GM21528 (cell line): ENCODE measurements at regions not wholly inside any gene's neighbourhood (a gene's known extent, or its start where the extent isn't known, plus 50 kb on each side); places are given as distances from the start of the nearest gene placed in this dataset.

Experiments
- ATAC-seq: cut with Tn5 transposase; IDR thresholded peaks from one replicate; pipeline ENCODE4 v1.9.1; 2021; ENCODE audit warnings: mild to moderate bottlenecking, moderate library complexity; ENCODE audit not compliant: unreplicated experiment, low FRiP score

DNA sequence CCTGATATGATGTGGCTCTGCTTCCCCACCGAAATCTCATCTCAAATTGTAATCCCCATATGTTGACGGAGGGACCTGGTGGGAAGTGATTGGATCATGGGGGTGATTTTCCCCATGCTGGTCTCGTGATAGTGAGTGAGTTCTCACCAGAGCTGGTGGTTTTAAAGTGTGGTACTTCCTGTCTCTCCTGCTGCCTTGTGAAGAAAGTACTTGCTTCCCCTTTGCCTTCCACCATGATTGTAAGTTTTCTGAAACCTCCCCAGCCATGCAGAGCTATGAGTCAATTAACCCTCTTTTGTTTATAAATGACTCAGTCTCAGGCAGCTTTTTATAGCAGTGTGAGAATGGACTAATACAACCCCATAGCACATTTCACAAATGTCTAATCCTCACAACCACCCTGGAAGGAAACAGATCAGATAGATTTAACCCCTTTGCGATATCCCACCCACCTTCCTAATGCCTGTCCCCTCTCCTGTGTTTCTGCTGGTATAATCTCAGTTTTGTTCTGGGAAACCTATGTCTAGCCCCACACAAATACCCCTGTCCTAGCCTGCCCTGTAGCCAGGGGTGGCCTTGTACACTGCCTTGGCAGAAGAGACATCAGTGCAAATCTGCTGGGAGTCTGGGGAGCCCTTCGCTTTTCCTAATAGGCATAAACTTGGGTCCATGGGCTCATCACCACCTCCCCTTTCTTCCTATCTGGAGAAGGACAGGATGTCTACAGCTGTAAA, 157.0 kb upstream of the RAI14 start:
- ATAC-seq: peak; percentile 96

- no peak for ATAC-seq
Observed at GRCh38 chr5:34500236-34500847, 155.8 kb upstream of the RAI14 start.

DNA sequence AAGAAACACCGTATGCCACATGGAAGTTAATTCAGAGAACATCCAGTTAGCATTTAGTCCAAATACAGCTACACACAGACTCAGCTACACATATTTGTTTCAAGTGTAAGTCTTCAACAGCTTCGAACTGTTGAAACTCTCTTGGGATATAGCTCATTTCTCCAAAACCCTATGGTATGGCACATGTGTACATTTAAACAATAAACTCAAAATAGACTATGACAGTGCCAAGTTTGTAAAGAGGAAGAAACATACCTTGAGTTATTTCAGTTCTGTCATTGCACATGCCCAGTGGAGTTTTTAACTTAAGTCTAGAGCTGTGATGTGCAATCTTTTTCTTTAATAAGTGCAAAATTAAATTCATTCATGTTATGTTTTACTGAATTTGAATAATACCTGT, 155.1 kb upstream of the RAI14 start:
- no peak for ATAC-seq

- ATAC-seq: no peak
Observed at GRCh38 chr5:34501840-34502239, 154.3 kb upstream of the RAI14 start.

- no peak for ATAC-seq
Observed at GRCh38 chr5:34502581-34502980, 153.5 kb upstream of the RAI14 start.

GRCh38 chr5:34503379-34504253, 152.5 kb upstream of the RAI14 start:
- no peak for ATAC-seq

DNA sequence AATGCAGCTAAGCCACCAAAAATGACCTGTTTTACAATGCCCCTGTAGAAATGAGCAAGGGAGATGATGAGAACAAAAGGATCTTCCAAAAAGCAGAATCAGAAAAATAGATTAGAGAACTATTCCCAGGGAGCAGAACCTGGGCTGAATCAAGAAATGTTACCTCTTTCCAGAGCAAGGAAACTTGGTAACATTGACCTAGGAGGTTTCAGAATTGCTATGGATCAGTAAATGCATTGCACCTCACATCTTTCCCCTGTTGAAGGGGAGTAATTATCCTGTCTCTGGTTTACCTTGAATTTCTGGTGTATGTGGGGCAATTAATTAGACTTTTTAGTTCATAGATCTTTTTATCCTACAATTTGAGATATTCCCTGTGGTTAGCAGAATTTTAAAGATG, 151.2 kb upstream of the RAI14 start:
- ATAC-seq: no peak

DNA sequence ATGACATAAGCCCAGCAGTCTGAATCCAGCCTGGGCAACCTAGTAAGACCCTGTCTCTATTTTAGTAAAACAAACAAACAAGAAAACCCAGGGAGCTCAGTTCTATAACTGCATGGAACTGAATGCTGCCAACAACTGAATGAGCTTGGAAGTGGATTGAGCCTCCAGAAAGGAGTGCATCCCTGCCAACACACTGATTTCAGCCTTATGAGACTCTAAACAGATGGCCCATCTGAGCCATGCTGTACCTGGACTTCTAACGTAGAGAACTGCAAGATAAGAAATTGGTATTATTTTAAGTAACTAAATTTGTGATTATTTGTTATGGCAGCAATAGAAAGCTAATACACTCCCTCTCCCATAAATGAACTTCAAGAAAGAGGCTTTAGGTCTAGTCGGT, 150.4 kb upstream of the RAI14 start:
- ATAC-seq: no peak

DNA sequence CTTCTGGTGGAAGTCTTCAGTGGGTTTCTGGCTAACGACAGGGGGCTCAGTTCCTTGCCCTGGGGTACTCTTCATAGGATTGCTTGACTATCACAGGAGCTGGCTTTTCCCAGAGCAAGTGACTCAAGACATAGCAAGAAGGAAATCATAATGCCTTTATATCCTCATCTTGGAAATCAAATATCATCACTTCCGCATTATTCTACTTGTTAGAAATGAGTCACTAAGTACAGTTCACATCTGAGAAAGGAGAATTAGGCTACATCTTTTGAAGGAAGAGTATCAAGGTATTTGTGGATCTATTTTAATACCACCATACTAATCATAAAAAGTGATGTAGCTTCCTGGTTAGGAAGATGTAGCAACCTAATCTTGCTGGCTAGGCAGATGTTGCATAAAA, 148.2 kb upstream of the RAI14 start:
- no peak for ATAC-seq

DNA sequence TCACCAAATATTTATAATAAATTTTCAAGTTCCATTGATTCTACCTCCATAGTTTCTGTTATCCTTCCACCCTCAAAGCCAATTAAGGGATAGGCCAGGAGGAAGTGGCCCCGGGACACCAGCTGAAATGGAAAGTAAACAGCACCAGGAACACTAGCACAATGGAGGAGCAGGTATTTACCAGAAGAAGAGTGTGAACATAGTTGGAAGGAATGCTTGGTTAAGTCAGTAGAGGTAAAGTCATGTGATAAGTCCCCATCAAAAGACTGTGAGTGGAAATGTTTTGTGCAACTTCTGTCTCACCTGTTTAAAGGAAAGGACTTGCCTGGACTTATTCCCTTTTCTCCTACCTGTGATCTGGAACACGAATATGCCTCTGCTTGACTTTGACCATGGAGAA, 146.7 kb upstream of the RAI14 start:
- no peak for ATAC-seq

- no peak for ATAC-seq
Observed at GRCh38 chr5:34510002-34510401, 146.1 kb upstream of the RAI14 start.

- ATAC-seq: no peak
Observed at GRCh38 chr5:34511063-34511462, 145.1 kb upstream of the RAI14 start.

DNA sequence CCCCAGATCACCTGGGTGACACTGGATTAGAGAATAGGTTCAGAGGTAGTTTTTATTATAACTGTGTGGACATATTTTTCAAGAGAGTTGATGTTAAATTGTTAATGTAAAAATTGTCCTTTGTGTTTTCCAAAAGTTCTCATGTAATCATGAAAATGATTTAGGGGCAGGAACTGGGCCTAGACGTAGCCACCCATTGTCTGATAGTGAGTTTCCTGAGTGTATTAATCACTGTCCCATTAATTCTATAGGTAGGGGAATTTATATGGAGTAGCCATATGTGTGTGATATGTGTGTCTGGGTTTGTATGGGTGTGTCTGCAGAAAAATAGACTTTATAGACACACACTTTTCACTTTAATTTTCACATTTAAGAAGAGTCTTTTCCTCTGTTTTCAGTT, 144.6 kb upstream of the RAI14 start:
- no peak for ATAC-seq

DNA sequence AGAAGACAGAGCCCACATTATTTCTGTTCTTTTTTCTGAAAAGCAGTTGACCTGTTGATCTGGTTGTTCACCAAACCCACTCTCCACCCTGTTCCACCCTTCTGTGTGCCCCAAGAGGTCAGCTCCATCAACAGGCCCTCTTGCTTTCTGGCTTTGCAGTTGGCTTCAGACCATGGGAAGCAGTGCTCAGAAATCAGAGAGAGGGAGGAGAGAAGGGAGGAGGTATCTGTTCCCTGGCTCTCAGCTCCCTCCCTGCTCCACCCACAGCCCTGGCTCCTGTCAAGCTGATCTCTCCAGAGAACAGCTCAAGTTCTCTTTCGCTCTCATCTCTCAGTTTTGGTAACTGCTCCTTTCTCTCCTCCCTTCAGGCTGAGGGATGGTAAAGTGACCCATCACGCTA, 144.2 kb upstream of the RAI14 start:
- ATAC-seq: no peak

DNA sequence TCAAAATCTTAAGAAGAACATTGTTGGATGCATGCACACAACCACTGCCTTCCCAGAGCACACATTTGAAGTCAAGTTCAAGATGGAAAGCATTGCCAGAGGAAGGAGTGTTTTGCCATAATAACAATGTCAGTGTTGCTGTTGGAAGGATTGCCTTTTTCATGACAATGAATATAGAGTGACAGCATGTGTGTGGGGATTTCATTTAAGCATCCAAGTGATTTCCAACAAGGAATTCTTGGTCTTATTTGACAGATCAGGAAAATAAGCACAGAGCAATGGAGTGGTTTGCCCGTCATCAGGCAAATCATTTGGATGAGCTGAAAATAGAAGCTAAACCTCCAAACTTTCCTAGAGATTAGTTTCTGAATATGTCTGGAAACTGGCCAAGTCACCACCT, 140.0 kb upstream of the RAI14 start:
- ATAC-seq: no peak

- no peak for ATAC-seq
Observed at GRCh38 chr5:34516686-34517085, 139.4 kb upstream of the RAI14 start.

DNA sequence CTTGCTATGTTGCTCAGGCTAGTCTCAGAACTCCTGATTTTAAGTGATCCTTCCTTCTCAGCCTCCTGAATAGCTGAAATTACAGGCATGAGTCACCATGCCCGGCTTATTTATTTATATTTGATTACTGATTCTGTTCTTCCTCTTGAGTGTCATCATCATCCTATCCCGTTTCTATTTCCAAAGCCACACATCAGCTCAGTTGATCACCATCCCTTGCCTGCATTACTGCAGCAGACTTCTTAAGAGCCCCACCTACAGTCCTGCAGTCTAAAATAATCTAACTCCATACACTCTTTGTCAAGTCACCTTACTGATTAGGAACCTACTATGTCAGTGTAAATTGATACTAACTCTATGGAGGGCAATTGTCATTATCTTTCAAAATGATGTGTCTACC, 138.9 kb upstream of the RAI14 start:
- no peak for ATAC-seq

- ATAC-seq: no peak
Observed at GRCh38 chr5:34519489-34520220, 136.5 kb upstream of the RAI14 start.

GRCh38 chr5:34521628-34522290, 134.4 kb upstream of the RAI14 start:
- no peak for ATAC-seq
